Breast epithelium (tissue), 3 donors: ENCODE measurements at regions not wholly inside any gene's neighbourhood (a gene's known extent, or its start where the extent isn't known, plus 50 kb on each side); places are given as distances from the start of the nearest gene placed in this dataset.

ENCODE experiments used
- POLR2A ChIP-seq: fragments of 450-650 bp; IDR thresholded peaks from one replicate; pipeline ENCODE4 v1.6.1; 2016; ENCODE audit warnings: antibody characterized with exemption, mild to moderate bottlenecking, moderate library complexity
- TF ChIP-seq, protein P1 (sequence below), 3 donors: fragments of 450-650 bp; IDR thresholded peaks; one replicate each; pipeline ENCODE4 v1.5.1; 2016 to 2017; ENCODE audit warnings: antibody characterized with exemption in 3 of 3, mild to moderate bottlenecking in 3 of 3, moderate library complexity in 3 of 3

DNA sequence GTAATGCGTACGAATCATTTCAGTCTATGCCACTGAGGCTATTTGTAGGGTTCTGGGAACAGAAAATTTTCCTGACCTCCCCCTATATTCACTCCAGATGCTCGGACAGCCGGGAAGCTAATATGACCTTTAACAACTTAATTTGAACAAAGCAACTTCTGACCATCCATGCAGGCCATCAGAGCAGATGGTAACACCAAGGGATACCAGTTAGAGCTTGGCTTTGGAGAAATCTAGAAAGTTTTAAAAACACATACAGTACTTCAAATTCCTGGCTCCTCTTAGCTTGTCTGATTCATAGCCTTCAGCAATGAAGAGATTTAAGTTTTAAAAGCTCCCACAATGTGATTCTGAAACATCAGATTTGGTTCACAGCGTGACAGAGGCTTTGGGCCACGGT lies 257.3 kb downstream of the GPAM start:
- no peak for TF ChIP-seq POLR2A
- TF ChIP-seq, protein P1, sequence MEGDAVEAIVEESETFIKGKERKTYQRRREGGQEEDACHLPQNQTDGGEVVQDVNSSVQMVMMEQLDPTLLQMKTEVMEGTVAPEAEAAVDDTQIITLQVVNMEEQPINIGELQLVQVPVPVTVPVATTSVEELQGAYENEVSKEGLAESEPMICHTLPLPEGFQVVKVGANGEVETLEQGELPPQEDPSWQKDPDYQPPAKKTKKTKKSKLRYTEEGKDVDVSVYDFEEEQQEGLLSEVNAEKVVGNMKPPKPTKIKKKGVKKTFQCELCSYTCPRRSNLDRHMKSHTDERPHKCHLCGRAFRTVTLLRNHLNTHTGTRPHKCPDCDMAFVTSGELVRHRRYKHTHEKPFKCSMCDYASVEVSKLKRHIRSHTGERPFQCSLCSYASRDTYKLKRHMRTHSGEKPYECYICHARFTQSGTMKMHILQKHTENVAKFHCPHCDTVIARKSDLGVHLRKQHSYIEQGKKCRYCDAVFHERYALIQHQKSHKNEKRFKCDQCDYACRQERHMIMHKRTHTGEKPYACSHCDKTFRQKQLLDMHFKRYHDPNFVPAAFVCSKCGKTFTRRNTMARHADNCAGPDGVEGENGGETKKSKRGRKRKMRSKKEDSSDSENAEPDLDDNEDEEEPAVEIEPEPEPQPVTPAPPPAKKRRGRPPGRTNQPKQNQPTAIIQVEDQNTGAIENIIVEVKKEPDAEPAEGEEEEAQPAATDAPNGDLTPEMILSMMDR (IDR thresholded peaks at IDR 0.05), result no peak
